ENCODE measurements at regions not wholly inside any gene's neighbourhood (a gene's known extent, or its start where the extent isn't known, plus 50 kb on each side); places are given as distances from the start of the nearest gene placed in this dataset.

DNA sequence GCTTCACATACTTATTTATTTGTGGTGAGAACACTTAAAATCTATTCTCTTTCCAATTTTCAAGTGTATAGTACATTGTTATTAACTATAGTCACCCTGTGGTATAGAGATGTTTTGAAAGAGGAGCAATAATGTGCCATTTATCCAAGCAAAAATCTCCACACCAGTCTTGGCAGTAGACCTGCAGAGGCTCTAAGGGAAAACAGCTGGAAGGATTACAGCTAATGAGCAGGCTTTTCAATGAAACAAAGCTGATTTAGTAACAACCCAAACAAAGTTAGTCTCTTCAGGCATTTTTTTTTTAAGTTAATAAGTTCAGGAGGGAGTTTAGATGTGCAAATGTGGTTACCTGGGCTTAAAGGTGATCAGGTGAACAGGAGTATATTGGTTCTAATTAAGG is 101.9 kb downstream of the EVX1 start:
- Histone ChIP-seq H3K9me3 (ENCODE audit: insufficient read depth, low read depth, low read length) (no peaks in the 10 kb centered on the region), H3K79me2 (ENCODE audit: insufficient read depth, low read length) (no peaks in the 10 kb centered on the region), H3K9me2 (replicated peaks; ENCODE audit: low read depth, low read length) (no peaks in the 10 kb centered on the region), H3K9ac (ENCODE audit: low read depth, low read length, poor library complexity, severe bottlenecking) (no peak overlapping the region), H3K27me3 (ENCODE audit: insufficient read depth, low read length, poor library complexity, severe bottlenecking) (no peaks in the 10 kb centered on the region), H3K4me1 (ENCODE audit: insufficient read depth, low read length, poor library complexity, severe bottlenecking) (no peaks in the 10 kb centered on the region), H3K4me2 (ENCODE audit: low read depth, low read length, poor library complexity, severe bottlenecking) (no peak overlapping the region), H2AFZ (ENCODE audit: low read length) (no peak overlapping the region), H3K4me3 (ENCODE audit: low read length, poor library complexity, severe bottlenecking) (no peak overlapping the region), H3K36me3 (ENCODE audit: insufficient read depth, low read length) (no peaks in the 10 kb centered on the region), H4K20me1 (ENCODE audit: insufficient read depth, low read length, poor library complexity, severe bottlenecking) (no peaks in the 10 kb centered on the region), H3F3A (ENCODE audit: low read depth) (no peaks in the 10 kb centered on the region)
- TF ChIP-seq, protein P1, sequence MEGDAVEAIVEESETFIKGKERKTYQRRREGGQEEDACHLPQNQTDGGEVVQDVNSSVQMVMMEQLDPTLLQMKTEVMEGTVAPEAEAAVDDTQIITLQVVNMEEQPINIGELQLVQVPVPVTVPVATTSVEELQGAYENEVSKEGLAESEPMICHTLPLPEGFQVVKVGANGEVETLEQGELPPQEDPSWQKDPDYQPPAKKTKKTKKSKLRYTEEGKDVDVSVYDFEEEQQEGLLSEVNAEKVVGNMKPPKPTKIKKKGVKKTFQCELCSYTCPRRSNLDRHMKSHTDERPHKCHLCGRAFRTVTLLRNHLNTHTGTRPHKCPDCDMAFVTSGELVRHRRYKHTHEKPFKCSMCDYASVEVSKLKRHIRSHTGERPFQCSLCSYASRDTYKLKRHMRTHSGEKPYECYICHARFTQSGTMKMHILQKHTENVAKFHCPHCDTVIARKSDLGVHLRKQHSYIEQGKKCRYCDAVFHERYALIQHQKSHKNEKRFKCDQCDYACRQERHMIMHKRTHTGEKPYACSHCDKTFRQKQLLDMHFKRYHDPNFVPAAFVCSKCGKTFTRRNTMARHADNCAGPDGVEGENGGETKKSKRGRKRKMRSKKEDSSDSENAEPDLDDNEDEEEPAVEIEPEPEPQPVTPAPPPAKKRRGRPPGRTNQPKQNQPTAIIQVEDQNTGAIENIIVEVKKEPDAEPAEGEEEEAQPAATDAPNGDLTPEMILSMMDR (conservative IDR thresholded peaks at IDR 0.05; ENCODE audit: low read length): no peak
- TF ChIP-seq EZH2phosphoT487 (IDR thresholded peaks at IDR 0.05; ENCODE audit: borderline replicate concordance): no peak

DNA sequence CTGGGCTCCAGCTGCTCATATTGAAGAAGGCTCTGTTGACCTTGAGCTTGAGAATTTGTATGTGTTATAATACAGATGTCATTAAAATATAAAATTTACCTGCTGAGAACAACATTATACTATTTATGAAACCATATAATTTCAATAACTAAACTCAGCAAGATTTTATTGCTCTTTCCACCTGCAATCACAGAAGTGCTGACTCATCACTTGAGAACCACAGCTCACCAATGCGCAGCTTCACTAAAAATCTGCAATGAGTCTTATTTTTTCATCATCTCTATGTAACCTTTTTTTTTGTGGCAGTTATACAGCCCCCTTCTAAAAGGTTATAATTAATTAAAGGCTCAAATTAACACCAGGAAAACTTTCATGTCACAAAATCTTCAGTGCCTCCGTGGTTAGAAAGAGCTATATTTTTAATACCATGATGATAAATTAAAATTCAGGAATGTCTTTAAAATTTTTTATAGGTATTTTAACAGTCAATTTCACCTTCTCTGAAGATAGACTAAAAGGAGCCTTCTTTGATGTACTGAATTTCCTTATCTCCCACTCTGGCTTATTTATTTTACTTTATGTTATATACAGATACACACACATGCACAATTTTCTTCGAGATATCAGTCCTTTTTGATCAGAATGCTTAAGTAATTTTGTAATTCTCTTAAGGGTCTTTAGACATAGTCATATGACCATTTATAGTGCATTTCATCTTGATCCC is 102.7 kb downstream of the EVX1 start:
- H3K9me3 ChIP-seq (ENCODE audit: insufficient read depth, low read depth, low read length): no peaks in the 10 kb centered on the region
- H4K20me1 ChIP-seq (ENCODE audit: insufficient read depth, low read length, poor library complexity, severe bottlenecking): no peaks in the 10 kb centered on the region
- no peaks in the 10 kb centered on the region for H3F3A ChIP-seq (ENCODE audit: low read depth)
- H3K9me2 ChIP-seq (replicated peaks; ENCODE audit: low read depth, low read length): no peaks in the 10 kb centered on the region
- no peak overlapping the region for H2AFZ ChIP-seq (ENCODE audit: low read length)
- H3K36me3 ChIP-seq (ENCODE audit: insufficient read depth, low read length): no peaks in the 10 kb centered on the region
- no peak overlapping the region for H3K4me2 ChIP-seq (ENCODE audit: low read depth, low read length, poor library complexity, severe bottlenecking)
- H3K9ac ChIP-seq (ENCODE audit: low read depth, low read length, poor library complexity, severe bottlenecking): no peak overlapping the region
- no peaks in the 10 kb centered on the region for H3K79me2 ChIP-seq (ENCODE audit: insufficient read depth, low read length)
- no peaks in the 10 kb centered on the region for H3K27me3 ChIP-seq (ENCODE audit: insufficient read depth, low read length, poor library complexity, severe bottlenecking)
- TF ChIP-seq, protein P1 (conservative IDR thresholded peaks at IDR 0.05; ENCODE audit: low read length): no peak
- no peak for TF ChIP-seq EZH2phosphoT487 (IDR thresholded peaks at IDR 0.05; ENCODE audit: borderline replicate concordance)
- H3K4me1 ChIP-seq (ENCODE audit: insufficient read depth, low read length, poor library complexity, severe bottlenecking): no peaks in the 10 kb centered on the region
- H3K4me3 ChIP-seq (ENCODE audit: low read length, poor library complexity, severe bottlenecking): no peak overlapping the region

GRCh38 chr7:27345997-27346396 is 103.4 kb downstream of the EVX1 start:
- Histone ChIP-seq H3K4me2 (ENCODE audit: low read depth, low read length, poor library complexity, severe bottlenecking) (no peak overlapping the region), H3K9ac (ENCODE audit: low read depth, low read length, poor library complexity, severe bottlenecking) (no peak overlapping the region)

More at GRCh38 chr7:27345997-27346396, 103.4 kb downstream of the EVX1 start:
- H3K79me2 ChIP-seq (ENCODE audit: insufficient read depth, low read length): no peaks in the 10 kb centered on the region
- TF ChIP-seq, protein P1 (conservative IDR thresholded peaks at IDR 0.05; ENCODE audit: low read length): no peak
- no peak for TF ChIP-seq EZH2phosphoT487 (IDR thresholded peaks at IDR 0.05; ENCODE audit: borderline replicate concordance)
- H3F3A ChIP-seq (ENCODE audit: low read depth): no peaks in the 10 kb centered on the region
- H3K27me3 ChIP-seq (ENCODE audit: insufficient read depth, low read length, poor library complexity, severe bottlenecking): no peaks in the 10 kb centered on the region
- no peaks in the 10 kb centered on the region for H3K36me3 ChIP-seq (ENCODE audit: insufficient read depth, low read length)
- no peak overlapping the region for H3K4me3 ChIP-seq (ENCODE audit: low read length, poor library complexity, severe bottlenecking)
- no peaks in the 10 kb centered on the region for H4K20me1 ChIP-seq (ENCODE audit: insufficient read depth, low read length, poor library complexity, severe bottlenecking)
- H3K4me1 ChIP-seq (ENCODE audit: insufficient read depth, low read length, poor library complexity, severe bottlenecking): no peaks in the 10 kb centered on the region
- no peak overlapping the region for H2AFZ ChIP-seq (ENCODE audit: low read length)
- no peaks in the 10 kb centered on the region for H3K9me3 ChIP-seq (ENCODE audit: insufficient read depth, low read depth, low read length)
- no peaks in the 10 kb centered on the region for H3K9me2 ChIP-seq (replicated peaks; ENCODE audit: low read depth, low read length)
